ENCODE measurements at regions not wholly inside any gene's neighbourhood (a gene's known extent, or its start where the extent isn't known, plus 50 kb on each side); places are given as distances from the start of the nearest gene placed in this dataset.

DNA sequence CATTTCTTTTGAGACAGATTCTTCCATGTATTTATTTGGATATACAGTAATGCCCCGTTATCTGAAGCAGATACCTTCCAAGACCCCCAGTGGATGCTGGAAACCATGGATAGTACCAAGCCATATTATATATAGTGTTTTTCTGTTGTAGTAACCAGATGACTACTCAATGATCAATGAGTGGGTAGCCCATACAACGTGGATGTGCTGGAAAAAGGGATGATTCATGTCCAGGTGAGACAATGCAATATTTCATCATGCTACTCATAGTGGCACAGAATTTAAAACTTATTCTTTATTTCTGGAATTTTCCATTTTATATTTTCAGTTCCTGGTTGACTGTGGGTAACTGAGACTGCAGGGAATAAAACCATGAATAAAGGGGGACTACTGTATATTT is 427.5 kb downstream of the METTL15 start:
- intact Hi-C loops (cut with DNase I; ENCODE audit: low total_unique reads), result no loop called here
- no peak for TF ChIP-seq POLR2A (IDR thresholded peaks at IDR 0.05)
- TF ChIP-seq, protein P1, sequence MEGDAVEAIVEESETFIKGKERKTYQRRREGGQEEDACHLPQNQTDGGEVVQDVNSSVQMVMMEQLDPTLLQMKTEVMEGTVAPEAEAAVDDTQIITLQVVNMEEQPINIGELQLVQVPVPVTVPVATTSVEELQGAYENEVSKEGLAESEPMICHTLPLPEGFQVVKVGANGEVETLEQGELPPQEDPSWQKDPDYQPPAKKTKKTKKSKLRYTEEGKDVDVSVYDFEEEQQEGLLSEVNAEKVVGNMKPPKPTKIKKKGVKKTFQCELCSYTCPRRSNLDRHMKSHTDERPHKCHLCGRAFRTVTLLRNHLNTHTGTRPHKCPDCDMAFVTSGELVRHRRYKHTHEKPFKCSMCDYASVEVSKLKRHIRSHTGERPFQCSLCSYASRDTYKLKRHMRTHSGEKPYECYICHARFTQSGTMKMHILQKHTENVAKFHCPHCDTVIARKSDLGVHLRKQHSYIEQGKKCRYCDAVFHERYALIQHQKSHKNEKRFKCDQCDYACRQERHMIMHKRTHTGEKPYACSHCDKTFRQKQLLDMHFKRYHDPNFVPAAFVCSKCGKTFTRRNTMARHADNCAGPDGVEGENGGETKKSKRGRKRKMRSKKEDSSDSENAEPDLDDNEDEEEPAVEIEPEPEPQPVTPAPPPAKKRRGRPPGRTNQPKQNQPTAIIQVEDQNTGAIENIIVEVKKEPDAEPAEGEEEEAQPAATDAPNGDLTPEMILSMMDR (IDR thresholded peaks at IDR 0.05 in 4 of 5, conservative IDR thresholded peaks at IDR 0.05 in 1 of 5), result no peak
- Histone ChIP-seq H3K9me3 (no peaks in the 10 kb centered on the region), H3K4me1 (no peaks in the 10 kb centered on the region), H3K27me3 (no peaks in the 10 kb centered on the region), H3K27ac (no peak overlapping the region), H3K36me3 (no peaks in the 10 kb centered on the region), H3K4me3 (no peak overlapping the region)
- no peak for DNase-seq
- in situ Hi-C loops (cut with MboI; ENCODE audit: low sequenced_read_pairs in 4 of 4), result loop anchor here in 2 of 4 donors (25.0 kb wide), 2 partner anchors 823 to 848 kb away; partner anchors contain the start of gene BDNF (in 1 of the 2)
- ATAC-seq, result no peak

DNA sequence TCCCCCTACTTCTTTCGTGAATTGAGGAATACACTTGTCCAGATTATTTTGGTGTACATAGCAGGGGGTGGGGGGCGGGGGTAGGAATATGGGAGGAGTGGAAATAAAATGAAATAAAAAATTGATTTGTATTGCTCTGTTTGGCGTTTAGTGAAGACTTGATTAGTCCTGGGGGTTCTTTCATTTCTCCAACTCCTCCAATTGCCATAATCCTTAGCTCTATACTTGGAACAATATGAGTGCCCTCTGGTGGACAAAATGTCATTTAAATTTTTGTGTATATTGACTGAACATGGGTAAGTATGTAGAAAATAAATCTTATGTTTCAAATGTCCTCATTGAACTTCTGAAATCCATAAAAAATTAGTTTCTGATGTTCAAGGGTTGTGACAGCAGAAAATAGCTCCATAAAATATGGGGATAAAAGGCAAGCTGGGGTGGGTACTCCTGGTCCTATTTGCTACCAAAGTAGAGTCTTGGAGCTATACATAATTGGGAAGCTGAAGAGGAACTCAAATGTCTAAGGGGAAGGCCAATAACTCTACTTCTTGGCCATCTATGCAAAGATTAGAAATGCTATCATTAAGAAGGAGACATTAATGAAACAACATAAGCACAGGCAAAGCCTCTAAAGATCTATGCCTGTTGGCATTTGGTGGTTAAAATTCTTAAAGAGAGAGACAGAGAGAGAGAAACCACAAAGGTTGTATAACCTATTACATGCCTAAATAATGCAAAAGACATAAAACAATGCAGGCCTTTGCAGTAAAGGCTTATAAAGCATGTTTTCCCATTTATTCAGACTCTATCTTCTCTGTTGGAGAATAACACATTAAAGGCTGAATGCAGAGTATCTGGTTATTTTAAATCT is 421.6 kb downstream of the METTL15 start:
- TF ChIP-seq POLR2A (IDR thresholded peaks at IDR 0.05), result no peak
- TF ChIP-seq, protein P1 (IDR thresholded peaks at IDR 0.05 in 4 of 5, conservative IDR thresholded peaks at IDR 0.05 in 1 of 5), result peak in 2 of 5 experiments; percentile 23 to 36
- no peak overlapping the region for H3K4me3 ChIP-seq
- intact Hi-C loops (cut with DNase I; ENCODE audit: low total_unique reads) (loop anchor here (2.0 kb wide), 1 partner anchor 831 kb away; no protein-coding TSS in a partner anchor), in situ Hi-C loops (cut with MboI; ENCODE audit: low sequenced_read_pairs in 4 of 4) (loop anchor here in 2 of 4 donors (25.0 kb wide), 2 partner anchors 817 to 842 kb away; partner anchors contain the start of gene BDNF (in 1 of the 2))
- peaks cover 0 to 13% (median 0%) of the 10 kb centered on the region in 3 donors for H3K9me3 ChIP-seq
- ATAC-seq, result no peak
- H3K27me3 ChIP-seq, result no peaks in the 10 kb centered on the region
- no peak overlapping the region for H3K27ac ChIP-seq
- H3K36me3 ChIP-seq, result no peaks in the 10 kb centered on the region
- H3K4me1 ChIP-seq, result no peaks in the 10 kb centered on the region
- DNase-seq, result no peak

DNA sequence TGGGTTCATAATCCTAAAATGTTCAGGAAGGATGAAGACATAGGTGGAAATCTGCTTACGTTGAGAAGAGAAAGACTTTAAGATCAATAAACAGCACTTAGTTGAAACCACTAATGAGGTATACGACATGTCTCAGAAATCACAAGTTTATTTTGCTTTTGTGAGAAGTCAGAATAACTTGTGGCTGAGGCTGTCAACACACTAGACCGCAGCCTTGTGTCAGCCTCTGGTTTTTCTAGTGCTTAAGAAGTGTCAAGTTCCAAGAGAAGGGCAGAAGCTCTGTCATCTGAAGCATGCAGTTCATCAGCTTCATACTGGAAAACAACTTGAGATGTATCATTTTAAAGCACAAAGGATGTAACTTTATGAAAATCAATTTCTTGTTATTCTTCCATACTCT is 420.9 kb downstream of the METTL15 start:
- in situ Hi-C loops (cut with MboI; ENCODE audit: low sequenced_read_pairs in 4 of 4), result loop anchor here in 2 of 4 donors (25.0 kb wide), 2 partner anchors 817 to 842 kb away; partner anchors contain the start of gene BDNF (in 1 of the 2)
- Histone ChIP-seq H3K36me3 (no peaks in the 10 kb centered on the region), H3K4me1 (no peaks in the 10 kb centered on the region), H3K27ac (no peak overlapping the region), H3K4me3 (no peak overlapping the region), H3K9me3 (peaks cover 0 to 13% (median 0%) of the 10 kb centered on the region in 3 donors), H3K27me3 (no peaks in the 10 kb centered on the region)
- intact Hi-C loops (cut with DNase I; ENCODE audit: low total_unique reads), result no loop called here
- DNase-seq (no peak), ATAC-seq (no peak)
- TF ChIP-seq, protein P1 (IDR thresholded peaks at IDR 0.05 in 4 of 5, conservative IDR thresholded peaks at IDR 0.05 in 1 of 5), result no peak
- no peak for TF ChIP-seq POLR2A (IDR thresholded peaks at IDR 0.05)

DNA sequence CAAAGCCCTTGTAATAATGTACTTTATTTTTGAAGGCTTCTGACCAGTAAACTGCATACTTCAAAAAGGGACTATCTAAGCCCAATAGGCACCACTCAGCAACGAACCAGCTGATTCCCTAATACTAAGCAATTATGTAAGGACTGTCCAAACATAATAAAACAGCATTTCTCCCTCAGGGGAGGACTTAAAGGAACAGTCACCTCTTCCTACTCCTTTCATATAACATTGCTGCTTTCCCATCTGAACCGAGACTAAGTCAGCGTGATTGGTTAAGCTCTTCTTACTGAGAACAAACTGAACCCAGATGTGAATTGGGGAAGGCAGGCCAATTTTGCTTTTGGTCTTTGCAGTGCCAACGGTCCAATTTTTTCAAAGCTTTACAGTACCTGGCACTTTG is 420.0 kb downstream of the METTL15 start:
- Histone ChIP-seq H3K27me3 (no peaks in the 10 kb centered on the region), H3K4me3 (no peak overlapping the region), H3K36me3 (no peaks in the 10 kb centered on the region), H3K9me3 (peaks cover 0 to 13% (median 0%) of the 10 kb centered on the region in 3 donors), H3K4me1 (no peaks in the 10 kb centered on the region), H3K27ac (no peak overlapping the region)
- in situ Hi-C loops (cut with MboI; ENCODE audit: low sequenced_read_pairs in 4 of 4) (loop anchor here in 2 of 4 donors (25.0 kb wide), 2 partner anchors 816 to 841 kb away; partner anchors contain the start of gene BDNF (in 1 of the 2)), intact Hi-C loops (cut with DNase I; ENCODE audit: low total_unique reads) (no loop called here)
- TF ChIP-seq POLR2A (IDR thresholded peaks at IDR 0.05), result no peak
- TF ChIP-seq, protein P1 (IDR thresholded peaks at IDR 0.05 in 4 of 5, conservative IDR thresholded peaks at IDR 0.05 in 1 of 5), result no peak
- DNase-seq, result no peak
- no peak for ATAC-seq
